ENCODE measurements at regions not wholly inside any gene's neighbourhood (a gene's known extent, or its start where the extent isn't known, plus 50 kb on each side); places are given as distances from the start of the nearest gene placed in this dataset.

DNA sequence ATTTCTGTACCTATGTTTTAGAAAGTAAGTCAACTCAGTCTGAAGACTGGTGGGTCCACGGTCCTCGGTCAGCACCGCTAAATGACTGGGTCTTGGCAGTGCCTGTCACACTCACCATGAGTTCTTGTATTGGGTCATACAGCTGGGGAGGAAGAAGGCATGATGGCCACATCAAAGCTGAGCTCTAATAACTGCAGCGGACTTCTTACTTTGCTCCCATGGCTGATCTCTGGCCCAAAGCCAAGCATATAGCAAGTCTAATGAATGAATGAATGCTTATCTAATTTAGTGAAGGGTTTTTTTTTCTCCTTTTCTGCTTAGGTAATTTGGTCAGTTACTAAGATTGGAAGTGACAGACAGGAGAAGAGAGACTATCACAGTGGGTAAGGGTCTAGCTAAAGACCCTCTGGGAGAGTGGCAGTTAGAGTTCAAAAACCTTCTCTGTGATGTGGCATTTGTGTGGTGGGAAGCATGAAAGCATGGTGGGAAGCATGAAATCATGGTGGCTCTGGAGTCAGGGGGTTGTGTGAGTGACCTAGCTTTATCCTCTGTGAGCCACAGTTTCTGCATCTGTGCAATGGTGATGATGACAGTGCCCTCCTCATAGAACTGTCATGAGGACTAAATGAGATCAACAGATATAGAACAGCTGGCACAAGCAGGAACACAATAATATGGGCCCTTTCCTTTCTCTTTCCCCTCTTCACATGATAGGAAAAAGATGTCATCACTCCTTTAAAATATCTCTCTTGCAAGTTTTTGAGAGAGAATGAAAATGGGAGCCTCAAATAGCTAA, 78.9 kb upstream of the JAK1 start:
- Mint-ChIP-seq H3K36me3 (ENCODE audit: low read depth) (no peaks in the 10 kb centered on the region), H3K4me1 (peaks cover 18% of the 10 kb centered on the region), H3K9me3 (no peaks in the 10 kb centered on the region), H3K27ac (no peak overlapping the region), H3K4me3 (no peak overlapping the region), H3K27me3 (no peaks in the 10 kb centered on the region)
- ChIA-PET CTCF (no interaction called here), POLR2A (interaction anchor here (1.2 kb wide), 1 partner anchor 20 kb away, joined by 5 read pairs; no protein-coding TSS in a partner anchor)
- no peak for DNase-seq

DNA sequence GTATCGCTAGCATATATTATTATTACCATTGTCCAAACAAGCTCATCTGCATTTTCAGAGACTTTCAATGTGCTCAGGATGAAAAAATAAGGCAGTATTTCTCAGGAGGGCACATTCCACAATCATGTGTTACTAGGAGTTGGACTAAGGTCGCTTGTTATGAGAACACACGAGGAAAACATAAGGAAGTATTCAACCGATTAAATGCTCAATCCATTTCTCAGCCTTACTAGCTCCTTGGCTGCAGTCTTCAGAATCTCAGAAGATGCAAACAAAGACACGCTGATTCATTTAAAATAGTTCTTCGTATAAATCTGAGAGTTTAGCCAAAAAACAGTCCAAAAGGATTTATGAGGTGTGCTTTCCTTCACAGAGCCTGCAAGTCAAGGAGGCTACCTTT, 82.0 kb upstream of the JAK1 start:
- CTCF ChIA-PET, result no interaction called here
- H3K9me3 Mint-ChIP-seq, result no peaks in the 10 kb centered on the region
- POLR2A ChIA-PET, result no interaction called here
- no peaks in the 10 kb centered on the region for H3K27me3 Mint-ChIP-seq
- H3K4me3 Mint-ChIP-seq, result no peak overlapping the region
- no peak overlapping the region for H3K27ac Mint-ChIP-seq
- H3K36me3 Mint-ChIP-seq (ENCODE audit: low read depth), result no peaks in the 10 kb centered on the region
- peaks cover 25% of the 10 kb centered on the region for H3K4me1 Mint-ChIP-seq
- DNase-seq, result no peak

DNA sequence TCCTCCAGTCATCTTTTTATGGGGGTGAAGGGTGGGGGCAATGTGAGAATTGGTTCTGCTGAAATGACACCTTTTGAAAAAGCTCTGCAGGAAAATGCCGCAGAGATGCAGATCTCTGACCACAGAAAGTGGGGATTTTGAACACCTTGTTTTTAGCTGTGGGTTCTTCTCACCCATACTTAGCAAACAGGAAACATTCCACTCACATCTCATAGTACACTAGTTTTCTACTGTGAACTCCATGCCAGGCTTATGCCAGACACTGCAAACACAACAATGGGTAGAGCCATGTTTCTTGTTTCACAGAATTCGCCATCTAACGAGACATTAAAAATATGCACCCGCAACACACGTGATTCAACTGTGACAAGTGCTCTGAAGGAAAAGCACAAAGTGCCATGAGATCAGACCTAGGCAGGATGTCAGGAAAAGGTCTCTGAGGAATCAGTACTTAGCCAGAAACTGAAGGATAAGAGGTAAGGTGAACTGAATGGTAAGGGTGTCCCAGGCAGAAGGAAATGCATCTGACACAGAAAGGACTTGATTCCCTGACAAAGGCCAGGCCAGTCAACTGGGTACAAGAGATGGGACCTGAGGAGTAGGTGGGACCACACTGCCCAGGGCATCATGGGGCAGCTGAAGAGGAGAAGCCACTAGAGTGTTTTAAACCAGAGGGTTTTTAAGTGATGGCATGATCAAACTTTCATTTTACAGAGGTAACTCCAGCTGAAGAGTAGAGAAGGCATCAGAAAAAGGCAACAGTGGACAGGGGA, 83.8 kb upstream of the JAK1 start:
- Mint-ChIP-seq H3K9me3 (no peaks in the 10 kb centered on the region), H3K27ac (no peak overlapping the region), H3K4me1 (peaks cover 25% of the 10 kb centered on the region), H3K4me3 (no peak overlapping the region), H3K36me3 (ENCODE audit: low read depth) (no peaks in the 10 kb centered on the region), H3K27me3 (no peaks in the 10 kb centered on the region)
- DNase-seq, result no peak
- ChIA-PET POLR2A (interaction anchor here (0.8 kb wide), 1 partner anchor 84 kb away, joined by 3 read pairs; the partner anchor contains the start of gene JAK1), CTCF (interaction anchor here (0.9 to 3.1 kb wide), 3 partner anchors 25 to 381 kb away, joined by 3 to 12 read pairs (median 3); no protein-coding TSS in a partner anchor)

DNA sequence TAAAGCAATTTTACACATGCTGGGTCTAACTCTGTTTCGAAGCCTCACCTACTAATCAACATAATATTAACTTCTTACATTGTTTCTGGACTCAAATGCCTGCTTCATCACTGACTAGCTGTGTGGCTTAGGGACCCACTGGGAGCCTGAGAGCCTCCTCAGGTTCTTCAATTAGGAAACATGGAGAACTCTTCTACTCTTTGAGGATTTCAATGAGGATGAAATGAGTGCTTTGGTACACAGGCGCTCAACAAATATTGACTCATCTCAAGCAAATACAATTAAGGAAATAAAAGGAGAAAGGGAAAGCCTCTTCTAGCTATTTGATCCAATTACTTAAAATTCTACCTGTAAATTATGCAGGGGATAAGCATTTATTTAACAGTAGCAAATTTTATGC, 84.4 kb upstream of the JAK1 start:
- H3K27me3 Mint-ChIP-seq, result no peaks in the 10 kb centered on the region
- DNase-seq, result no peak
- H3K9me3 Mint-ChIP-seq, result no peaks in the 10 kb centered on the region
- ChIA-PET POLR2A (no interaction called here), CTCF (interaction anchor here (0.9 to 3.1 kb wide), 4 partner anchors 24 to 380 kb away, joined by 3 to 12 read pairs (median 3); no protein-coding TSS in a partner anchor)
- H3K4me1 Mint-ChIP-seq, result peaks cover 25% of the 10 kb centered on the region
- H3K27ac Mint-ChIP-seq, result no peak overlapping the region
- no peak overlapping the region for H3K4me3 Mint-ChIP-seq
- H3K36me3 Mint-ChIP-seq (ENCODE audit: low read depth), result no peaks in the 10 kb centered on the region

DNA sequence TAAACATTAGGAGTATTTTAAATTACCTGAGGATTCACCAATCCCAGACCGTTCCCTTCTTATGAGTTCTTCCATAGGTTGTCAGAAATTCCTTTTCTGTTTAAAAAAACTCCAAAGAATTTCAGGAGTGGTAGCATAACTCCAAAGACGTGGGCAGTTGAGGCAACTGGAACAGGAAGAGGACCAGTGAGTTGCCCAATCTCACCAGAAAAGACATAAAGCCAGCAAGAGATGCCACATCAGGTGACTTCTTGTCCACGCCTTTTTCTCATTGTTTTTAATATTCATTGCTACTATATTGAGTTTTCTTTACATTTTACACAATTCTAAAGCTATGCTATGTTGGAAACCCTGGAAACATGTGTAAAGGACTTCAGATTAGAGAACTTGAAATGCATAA, 88.1 kb upstream of the JAK1 start:
- Mint-ChIP-seq H3K4me1 (peaks cover 19% of the 10 kb centered on the region), H3K9me3 (no peaks in the 10 kb centered on the region), H3K27ac (no peak overlapping the region), H3K36me3 (ENCODE audit: low read depth) (no peaks in the 10 kb centered on the region), H3K4me3 (no peak overlapping the region), H3K27me3 (no peaks in the 10 kb centered on the region)
- CTCF ChIA-PET, result interaction anchor here (1.0 to 1.2 kb wide), 3 partner anchors 8 to 21 kb away, joined by 3 read pairs; no protein-coding TSS in a partner anchor
- POLR2A ChIA-PET, result no interaction called here
- DNase-seq, result no peak

DNA sequence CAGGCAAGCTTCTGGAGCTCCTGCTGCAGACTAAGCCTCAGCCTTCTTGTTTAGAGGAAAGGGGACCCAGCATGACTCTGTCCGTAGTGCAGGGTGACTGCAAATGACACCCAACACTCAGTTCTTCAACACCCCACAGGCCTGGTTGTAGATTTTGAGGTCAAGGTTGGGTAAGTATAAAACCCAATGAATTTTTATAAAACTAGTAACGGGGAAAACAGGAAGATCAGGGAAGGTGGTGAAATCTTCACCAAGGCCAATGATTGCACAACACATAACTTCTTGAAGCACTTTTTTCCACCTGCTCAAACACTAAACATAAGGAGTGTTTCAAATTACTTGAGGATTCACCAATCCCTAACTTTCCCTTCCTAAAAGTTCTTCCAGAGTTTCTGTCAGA, 89.4 kb upstream of the JAK1 start:
- Mint-ChIP-seq H3K27ac (no peak overlapping the region), H3K9me3 (no peaks in the 10 kb centered on the region), H3K36me3 (ENCODE audit: low read depth) (no peaks in the 10 kb centered on the region), H3K4me3 (no peak overlapping the region), H3K4me1 (peaks cover 10% of the 10 kb centered on the region), H3K27me3 (no peaks in the 10 kb centered on the region)
- CTCF ChIA-PET, result no interaction called here
- no peak for DNase-seq
- POLR2A ChIA-PET, result no interaction called here

DNA sequence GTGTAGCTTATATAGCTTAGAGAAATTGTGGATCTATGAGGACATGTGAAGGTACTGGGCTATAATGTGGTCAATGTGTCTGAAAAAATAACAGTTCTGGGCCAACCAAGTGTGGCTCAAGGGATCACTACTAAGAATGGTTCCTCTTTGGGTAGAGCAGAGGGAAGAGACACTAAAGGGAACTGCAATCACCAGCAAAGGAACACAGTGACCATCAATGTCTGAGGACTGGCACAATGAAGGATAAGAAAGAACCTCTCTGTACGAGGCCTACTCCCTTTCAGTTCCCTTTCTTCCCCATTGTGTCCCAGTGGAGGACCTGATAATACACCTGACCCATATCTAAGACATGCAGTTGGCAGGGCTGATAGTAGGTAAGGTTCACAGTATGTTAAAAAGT, 89.9 kb upstream of the JAK1 start:
- Mint-ChIP-seq H3K27ac (no peak overlapping the region), H3K27me3 (no peaks in the 10 kb centered on the region), H3K9me3 (no peaks in the 10 kb centered on the region), H3K36me3 (ENCODE audit: low read depth) (no peaks in the 10 kb centered on the region), H3K4me3 (no peak overlapping the region), H3K4me1 (peaks cover 8% of the 10 kb centered on the region)
- CTCF ChIA-PET, result interaction anchor here (0.6 to 3.2 kb wide), 3 partner anchors 18 to 87 kb away, joined by 4 to 14 read pairs (median 4); no protein-coding TSS in a partner anchor
- DNase-seq, result no peak
- POLR2A ChIA-PET, result no interaction called here

DNA sequence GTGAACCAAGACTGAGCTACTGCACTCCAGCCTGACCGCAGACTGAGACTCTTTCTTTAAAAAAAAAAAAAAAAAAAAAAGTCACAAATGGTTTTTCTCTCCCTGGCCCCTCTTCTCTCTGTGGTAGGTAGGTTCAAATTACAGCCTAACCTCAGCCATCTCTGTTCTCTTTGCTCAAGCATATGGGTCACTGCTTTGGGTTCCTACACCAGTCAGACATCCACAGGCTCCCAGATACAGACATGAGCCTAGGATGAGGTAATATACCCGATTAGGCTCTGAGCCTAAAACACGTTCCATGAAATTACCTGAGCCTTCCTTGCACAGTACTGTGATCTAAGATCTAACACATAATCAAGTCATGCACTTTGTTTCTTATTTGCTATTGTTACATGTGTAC, 90.5 kb upstream of the JAK1 start:
- no peak for DNase-seq
- Mint-ChIP-seq H3K27ac (no peak overlapping the region), H3K4me3 (no peak overlapping the region), H3K4me1 (peaks cover 4% of the 10 kb centered on the region), H3K27me3 (no peaks in the 10 kb centered on the region), H3K36me3 (ENCODE audit: low read depth) (no peaks in the 10 kb centered on the region), H3K9me3 (no peaks in the 10 kb centered on the region)
- CTCF ChIA-PET, result interaction anchor here (0.6 to 3.2 kb wide), 4 partner anchors 18 to 631 kb away, joined by 3 to 14 read pairs (median 4); no protein-coding TSS in a partner anchor
- POLR2A ChIA-PET, result no interaction called here

DNA sequence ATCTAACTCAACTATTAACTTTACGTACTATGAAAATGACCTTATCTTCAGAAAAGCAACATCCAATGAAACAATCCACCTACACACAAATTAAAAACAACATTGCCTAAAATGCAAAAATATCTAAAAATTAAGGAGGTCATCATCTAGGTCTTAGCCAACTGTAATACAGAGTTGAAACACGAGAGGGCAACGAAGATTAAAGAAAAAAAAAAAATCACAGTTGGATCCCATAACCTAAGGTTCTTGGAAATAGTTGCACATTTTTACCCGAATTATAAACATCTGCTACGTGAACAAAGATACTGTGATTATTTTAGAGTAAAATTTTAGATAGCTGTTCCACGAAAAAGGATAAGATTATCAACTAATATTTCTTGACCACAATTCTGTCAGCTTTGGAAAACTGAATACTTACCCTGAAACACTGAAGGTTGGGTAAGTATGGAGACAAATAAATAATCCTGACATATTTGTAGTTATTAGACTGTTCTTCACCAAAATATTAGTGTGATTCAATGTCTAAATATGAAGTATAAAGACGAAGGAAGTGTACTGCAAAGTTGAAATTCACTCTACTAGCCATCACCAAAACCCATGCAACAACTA, 88.0 kb upstream of the AK4 start:
- Mint-ChIP-seq H3K27me3 (no peaks in the 10 kb centered on the region), H3K27ac (no peak overlapping the region), H3K4me1 (peaks cover 16% of the 10 kb centered on the region), H3K9me3 (no peaks in the 10 kb centered on the region), H3K36me3 (ENCODE audit: low read depth) (no peaks in the 10 kb centered on the region), H3K4me3 (no peak overlapping the region)
- ChIA-PET CTCF (interaction anchor here (1.5 kb wide), 1 partner anchor 8 kb away, joined by 3 read pairs; no protein-coding TSS in a partner anchor), POLR2A (no interaction called here)
- DNase-seq, result no peak

DNA sequence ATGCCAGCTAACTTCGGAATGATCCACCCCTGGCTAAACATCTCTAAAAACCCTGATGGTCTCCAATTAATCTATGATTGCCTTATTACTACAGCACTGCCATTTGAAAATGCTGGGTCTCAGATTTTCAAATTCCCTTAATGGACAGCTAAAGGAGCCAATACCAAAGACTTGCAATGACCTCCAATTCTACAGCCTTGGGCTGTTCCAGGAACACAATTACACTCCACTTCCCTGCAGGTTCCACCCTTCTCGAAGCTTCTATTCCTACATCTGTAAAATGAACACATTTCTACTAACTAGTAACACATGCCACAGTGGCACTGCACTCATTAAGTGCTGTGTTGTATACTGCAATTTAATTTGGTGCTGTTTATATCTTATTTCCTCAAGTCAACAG, 85.7 kb upstream of the AK4 start:
- H3K27me3 Mint-ChIP-seq, result no peaks in the 10 kb centered on the region
- no peaks in the 10 kb centered on the region for H3K36me3 Mint-ChIP-seq (ENCODE audit: low read depth)
- no peak overlapping the region for H3K27ac Mint-ChIP-seq
- H3K4me3 Mint-ChIP-seq, result no peak overlapping the region
- no peaks in the 10 kb centered on the region for H3K9me3 Mint-ChIP-seq
- H3K4me1 Mint-ChIP-seq, result peaks cover 30% of the 10 kb centered on the region
- no peak for DNase-seq
- POLR2A ChIA-PET, result interaction anchor here (3.4 kb wide), 1 partner anchor 12 kb away, joined by 16 read pairs; no protein-coding TSS in a partner anchor
- CTCF ChIA-PET, result interaction anchor here (1.0 to 5.8 kb wide), 8 partner anchors 8 to 625 kb away, joined by 3 to 79 read pairs (median 4); no protein-coding TSS in a partner anchor

DNA sequence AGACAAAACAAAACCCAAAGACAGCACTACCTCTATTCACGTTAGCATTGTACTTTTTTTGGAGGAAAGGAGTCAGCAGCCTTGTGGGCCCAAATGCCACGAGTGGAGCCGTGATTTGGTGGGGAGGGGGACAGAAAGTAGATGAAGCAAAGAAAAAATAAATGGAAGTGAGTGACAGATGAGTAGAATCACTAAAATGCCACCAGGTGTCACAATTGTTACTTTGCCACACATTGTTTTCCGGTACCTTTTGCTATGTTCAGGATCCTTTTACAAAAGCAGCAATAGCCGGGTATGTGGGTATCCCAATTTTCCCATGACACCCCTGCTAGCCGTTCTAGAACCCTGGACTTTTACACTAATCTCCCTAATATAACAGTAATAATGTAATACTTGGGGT, 85.0 kb upstream of the AK4 start:
- no peak for DNase-seq
- POLR2A ChIA-PET, result interaction anchor here (3.4 kb wide), 1 partner anchor 12 kb away, joined by 16 read pairs; no protein-coding TSS in a partner anchor
- H3K4me3 Mint-ChIP-seq, result no peak overlapping the region
- H3K36me3 Mint-ChIP-seq (ENCODE audit: low read depth), result no peaks in the 10 kb centered on the region
- H3K27me3 Mint-ChIP-seq, result no peaks in the 10 kb centered on the region
- H3K27ac Mint-ChIP-seq, result no peak overlapping the region
- H3K9me3 Mint-ChIP-seq, result no peaks in the 10 kb centered on the region
- H3K4me1 Mint-ChIP-seq, result peaks cover 30% of the 10 kb centered on the region
- CTCF ChIA-PET, result interaction anchor here (1.0 to 5.8 kb wide), 10 partner anchors 9 to 625 kb away, joined by 3 to 79 read pairs (median 4); no protein-coding TSS in a partner anchor

DNA sequence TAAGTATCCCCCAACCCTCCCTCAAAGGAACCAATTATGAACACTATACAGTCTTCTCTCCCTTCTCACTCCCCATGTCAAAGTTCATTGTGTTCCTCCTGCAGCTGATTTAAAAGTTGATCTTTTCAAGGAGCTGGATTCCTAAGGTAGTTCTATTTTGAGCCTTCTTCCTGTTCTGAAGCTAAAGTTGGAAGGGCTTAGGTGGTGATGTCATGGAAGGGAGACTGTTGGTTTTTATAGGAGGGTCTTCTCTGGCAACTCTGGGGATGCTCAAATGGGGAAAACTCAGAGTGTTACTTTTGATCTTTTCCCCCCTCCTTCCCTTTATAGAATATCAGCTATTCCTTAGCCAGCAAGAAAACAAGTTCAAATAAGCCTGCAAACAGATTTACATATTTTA, 83.0 kb upstream of the AK4 start:
- DNase-seq, result no peak
- Mint-ChIP-seq H3K9me3 (no peaks in the 10 kb centered on the region), H3K27me3 (no peaks in the 10 kb centered on the region), H3K4me1 (peaks cover 39% of the 10 kb centered on the region), H3K27ac (no peak overlapping the region), H3K36me3 (ENCODE audit: low read depth) (no peaks in the 10 kb centered on the region), H3K4me3 (peak overlapping the region; percentile 90)
- POLR2A ChIA-PET, result interaction anchor here (0.9 to 3.4 kb wide), 7 partner anchors 10 to 238 kb away, joined by 3 to 16 read pairs (median 4); partner anchors contain the start of gene JAK1
- CTCF ChIA-PET, result interaction anchor here (0.6 to 5.8 kb wide), 9 partner anchors 9 to 623 kb away, joined by 3 to 79 read pairs (median 3); no protein-coding TSS in a partner anchor
